CD1c-positive myeloid dendritic cell (primary cell): ENCODE measurements at regions not wholly inside any gene's neighbourhood (a gene's known extent, or its start where the extent isn't known, plus 50 kb on each side); places are given as distances from the start of the nearest gene placed in this dataset.
"Not testable (repeated sequence)": the region's sequence is repeated elsewhere in the genome, so short reads cannot be mapped to it uniquely, and the experiment has no call there.

Source experiments
- DNase-seq: peaks from one replicate; pipeline ENCODE4 v3.0.0-alpha.2; 2016; ENCODE audit errors: extremely low spot score

DNA sequence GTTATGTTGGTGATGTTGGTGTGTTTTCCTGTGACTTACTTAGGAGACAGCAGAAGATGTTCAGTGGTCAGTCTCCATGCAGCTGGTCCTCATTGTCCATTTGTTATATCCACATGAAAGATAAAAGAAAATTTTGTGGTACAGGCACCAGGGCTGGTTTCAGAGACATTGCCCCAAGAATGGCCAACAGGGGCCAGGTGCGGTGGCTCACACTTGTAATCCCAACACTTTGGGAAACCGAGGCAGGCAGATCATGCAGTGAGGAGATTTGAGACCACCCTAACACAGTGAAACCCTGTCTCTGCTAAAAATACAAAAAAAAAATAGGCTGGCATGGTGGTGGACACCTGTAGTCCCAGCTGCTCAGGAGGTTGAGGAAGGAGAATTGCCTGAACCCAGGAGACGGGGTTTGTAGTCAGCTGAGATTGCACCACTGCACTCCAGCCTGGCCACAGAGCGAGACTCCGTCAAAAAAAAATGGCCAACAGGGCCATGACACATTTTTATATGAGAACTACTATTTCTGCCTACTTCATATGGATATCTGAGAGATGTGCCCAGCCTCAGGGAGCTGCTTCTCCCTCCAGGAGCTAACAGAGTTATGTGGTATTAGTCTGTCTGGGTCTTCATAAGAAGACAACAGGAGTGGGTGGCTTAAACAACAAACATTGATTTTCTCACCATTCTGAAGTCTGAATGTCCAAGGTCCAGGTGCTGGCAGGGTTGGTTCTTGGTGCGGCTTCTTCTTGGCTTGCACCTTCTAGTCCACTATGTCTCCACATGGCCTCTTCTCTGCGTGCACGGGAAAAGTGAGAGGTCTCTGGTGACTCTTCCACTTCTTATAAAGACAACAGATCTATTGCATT is 821.7 kb downstream of the TMEM121 start:
- DNase-seq: no peak

DNA sequence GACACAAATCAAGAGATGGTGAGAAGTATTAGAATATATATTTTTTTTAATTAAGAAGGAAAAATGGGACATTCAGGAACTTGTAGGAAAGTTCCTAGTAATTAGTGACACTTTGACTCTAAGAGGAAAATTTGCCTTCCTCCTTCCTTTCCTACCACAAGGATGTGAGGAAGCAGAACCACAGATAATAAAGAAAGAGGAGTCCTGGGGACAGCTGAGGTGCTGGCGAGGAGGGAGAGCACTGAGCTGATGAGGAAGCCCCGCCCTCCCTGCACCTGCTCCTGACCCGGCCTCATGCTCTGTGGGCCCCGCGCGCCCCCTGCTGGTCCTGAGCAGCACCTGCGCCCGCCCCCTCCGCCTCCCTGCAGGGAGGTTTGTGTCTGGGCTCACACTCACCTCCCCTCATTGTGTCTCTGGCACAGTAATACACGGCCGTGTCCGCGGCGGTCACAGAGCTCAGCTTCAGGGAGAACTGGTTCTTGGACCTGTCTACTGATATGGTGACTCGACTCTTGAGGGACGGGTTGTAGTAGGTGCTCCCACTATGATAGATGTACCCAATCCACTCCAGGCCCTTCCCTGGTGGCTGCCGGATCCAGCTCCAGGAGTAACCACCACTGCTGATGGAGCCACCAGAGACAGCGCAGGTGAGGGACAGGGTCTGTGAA is 822.6 kb downstream of the TMEM121 start:
- peak; percentile 58 for DNase-seq

DNA sequence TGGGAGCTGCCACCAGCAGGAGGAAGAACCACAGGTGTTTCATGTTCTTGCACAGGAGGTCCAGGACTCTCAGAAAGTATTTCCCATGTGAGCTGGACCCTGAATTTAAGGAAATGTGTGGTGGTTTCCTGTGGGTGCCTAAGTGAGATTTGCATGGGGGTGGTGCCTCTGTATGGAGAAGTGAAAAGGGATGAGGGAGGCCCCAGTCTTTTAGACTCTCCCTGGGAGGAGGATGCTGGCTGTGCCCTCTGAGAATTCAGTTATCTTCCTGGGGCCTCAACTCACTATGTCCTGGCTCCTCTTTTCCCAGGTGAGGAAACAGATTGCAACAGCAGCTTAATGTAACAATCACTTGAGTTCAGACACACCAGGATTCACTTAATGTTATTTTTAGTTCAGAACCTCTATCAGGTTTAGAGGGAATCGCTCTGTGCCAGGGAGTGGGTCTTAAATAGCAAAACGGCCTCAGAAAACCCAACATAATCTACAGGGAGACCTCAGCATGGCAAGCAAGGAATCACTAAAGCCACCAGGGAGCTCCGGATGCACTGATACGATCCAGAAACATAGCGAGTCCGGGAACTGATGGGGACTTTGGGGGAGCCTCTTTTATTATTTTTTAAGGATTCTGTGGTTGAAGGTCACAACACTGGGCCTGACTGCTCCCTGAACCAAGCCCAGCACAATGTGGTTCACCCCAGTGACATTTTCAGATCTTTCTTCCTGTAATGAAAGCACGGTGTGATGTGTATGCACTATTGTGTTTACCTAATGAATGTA is 823.5 kb downstream of the TMEM121 start:
- DNase-seq: not testable (repeated sequence)

DNA sequence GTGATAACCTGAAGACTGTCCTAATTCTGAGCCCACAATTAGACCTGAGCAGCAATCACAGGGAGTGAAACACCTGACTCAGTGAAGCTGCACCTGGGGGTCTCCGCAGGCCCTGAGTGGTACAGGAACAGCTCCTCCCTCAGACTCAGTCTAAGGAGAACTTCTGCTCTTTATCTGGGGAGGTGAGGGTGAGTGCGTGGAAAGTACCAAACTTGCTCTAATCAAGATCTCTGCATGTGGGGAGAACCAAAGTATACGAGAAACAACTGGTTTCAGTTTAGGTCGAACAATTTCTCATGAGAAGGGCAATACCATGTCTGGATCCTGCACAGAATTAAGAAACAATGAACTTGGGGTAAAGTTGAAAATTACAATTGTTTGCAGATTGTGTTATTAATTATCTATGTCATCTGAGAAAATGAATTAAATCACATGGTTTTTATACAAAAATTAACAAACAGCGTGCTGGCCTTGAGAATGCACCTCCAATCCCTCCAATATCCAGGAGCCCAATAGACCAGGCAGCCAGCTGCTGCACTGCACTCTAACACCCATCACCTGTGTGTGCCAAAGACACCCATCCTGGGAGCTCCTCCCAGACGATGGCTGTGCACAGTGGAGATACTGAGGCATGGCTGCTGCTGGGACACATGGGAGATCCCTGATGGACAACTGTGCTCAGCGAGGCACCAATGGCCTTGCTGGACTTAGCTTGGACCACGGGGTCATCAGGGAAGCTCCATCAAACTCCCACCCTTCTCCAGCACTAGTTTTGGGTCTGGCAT is 828.8 kb downstream of the TMEM121 start:
- not testable (repeated sequence) for DNase-seq

DNA sequence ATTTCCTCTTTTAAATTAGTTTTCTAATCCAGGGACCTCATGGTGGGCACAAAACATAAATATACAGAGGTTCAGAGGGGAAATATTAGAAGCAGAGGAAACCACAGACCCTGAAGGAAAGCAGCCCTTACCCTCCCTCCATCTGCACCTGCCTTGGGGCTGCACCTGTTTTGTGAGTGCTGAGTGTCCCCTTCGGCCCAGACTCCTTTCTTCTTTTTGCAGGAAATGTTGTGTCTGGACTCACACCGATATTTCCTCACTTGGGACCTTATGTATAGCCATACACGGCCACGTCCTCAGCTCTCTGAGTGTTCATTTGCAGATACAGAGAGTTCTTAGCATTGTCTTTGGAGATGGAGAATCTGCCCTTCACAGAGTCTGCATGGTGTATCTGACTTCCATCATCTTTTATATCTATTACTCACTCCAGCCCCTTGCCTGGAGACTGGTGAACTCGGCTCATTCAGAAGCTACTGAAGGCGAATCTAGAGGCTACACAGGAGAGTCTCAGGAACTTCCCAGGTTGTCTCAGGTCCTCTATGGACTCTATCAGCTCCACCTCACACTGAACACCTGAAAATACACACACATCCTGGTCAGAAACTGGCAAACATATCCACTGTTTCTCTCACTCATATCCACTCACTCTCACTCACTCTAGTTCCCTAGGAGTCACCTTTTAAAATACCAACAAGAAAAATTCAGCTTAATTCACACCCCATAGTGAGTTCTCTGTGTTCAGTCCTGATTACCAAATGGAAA is 829.7 kb downstream of the TMEM121 start:
- not testable (repeated sequence) for DNase-seq

DNA sequence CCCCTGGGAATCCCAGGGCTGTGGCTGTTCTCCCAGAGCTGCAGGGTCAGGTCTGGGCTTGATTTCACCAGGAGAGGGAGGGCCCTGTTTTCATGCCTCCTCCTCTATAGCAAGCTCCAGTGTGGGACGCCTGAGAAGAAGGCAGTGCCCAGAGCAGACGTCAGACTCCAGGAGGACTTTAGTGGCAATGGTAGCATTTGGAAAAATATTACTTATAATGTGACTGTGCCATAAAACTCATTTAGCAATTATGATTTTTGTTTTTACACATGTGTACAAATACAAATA is 830.2 kb downstream of the TMEM121 start:
- not testable (repeated sequence) for DNase-seq

DNA sequence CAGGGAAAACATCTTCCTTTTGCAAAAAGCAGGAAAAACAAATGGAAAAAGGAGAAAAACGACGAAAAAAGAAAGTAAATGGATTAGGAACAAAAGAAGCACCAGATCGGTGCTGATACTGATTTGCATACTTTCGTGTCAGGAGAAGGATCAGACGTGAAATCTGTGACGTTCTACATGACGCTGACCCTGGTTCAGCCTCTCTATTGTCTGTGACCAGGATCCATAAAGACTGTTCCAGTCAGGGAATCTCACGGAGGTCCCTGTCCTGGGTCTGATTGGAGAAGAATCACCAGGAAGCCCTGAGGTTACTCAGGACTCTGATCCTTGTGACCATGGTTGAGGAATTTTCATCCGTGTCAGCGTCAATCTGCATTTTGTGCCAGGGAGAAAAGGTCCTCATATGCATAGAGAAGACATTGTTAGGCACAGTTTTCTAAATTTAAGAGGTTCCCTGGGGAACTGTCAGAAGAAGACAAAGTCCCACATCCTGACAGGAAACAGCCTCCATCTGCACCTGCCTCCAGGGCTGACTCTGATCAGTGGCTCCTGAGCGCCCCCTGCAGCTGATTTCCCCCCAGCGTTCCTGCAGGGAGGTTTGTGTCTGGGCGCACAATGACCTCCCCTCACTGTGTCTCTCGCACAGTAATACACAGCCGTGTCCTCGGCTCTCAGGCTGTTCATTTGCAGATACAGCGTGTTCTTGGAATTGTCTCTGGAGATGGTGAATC is 832.9 kb downstream of the TMEM121 start:
- DNase-seq: not testable (repeated sequence)

DNA sequence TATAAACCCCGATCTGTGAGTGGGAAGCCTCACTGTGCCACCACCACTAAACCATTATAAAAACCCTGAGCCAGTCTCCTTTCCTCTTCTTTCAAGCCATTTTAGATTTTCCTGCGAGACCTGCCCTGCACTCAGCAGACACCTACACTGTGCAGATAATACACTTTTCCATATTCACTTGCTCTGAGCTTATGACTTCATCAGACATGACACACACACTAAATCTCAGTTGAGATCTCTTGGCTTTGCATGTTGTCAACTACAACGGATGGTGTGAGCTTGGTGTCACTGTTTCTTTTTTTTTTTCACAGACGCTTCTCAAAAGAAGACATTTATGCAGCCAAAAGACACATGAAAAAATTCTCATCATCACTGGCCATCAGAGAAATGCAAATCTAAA is 839.0 kb downstream of the TMEM121 start:
- DNase-seq: not testable (repeated sequence)

DNA sequence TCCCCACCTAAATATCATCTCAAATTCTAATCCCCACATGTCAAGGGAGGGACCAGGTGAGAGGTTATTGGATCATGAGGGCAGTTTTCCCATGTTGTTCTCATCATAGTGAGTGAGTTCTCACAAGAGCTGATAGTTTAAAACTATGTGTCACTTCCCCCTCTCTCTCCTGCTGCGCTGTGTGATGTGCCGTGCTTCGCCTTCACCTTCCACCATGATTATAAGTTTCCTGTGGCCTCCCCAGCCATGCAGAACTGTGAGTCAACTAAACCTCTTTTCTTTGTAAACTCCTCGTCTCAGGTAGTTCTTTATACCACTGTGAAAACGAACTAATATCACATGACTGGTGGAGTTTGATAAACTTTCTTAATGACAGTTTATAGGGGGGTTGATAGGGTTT is 839.5 kb downstream of the TMEM121 start:
- DNase-seq: not testable (repeated sequence)

DNA sequence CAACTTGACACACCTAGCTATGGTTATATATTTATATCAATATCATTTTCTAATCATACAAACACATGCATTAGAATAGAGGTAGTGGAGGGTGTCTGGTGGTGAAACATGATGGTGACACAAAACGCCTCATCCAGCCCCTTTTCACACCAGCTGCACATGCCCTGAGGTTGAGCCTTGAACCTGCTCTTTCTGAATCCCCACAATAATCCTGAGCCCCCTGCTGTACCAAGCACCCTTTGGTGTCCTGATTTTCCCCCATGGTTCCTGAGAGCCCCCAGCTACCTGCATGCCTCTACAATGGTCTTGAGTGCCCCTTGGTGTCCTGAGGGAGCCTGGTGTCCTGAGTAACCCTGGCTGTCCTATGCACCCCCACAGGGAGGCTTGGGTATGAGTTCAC is 840.6 kb downstream of the TMEM121 start:
- not testable (repeated sequence) for DNase-seq

DNA sequence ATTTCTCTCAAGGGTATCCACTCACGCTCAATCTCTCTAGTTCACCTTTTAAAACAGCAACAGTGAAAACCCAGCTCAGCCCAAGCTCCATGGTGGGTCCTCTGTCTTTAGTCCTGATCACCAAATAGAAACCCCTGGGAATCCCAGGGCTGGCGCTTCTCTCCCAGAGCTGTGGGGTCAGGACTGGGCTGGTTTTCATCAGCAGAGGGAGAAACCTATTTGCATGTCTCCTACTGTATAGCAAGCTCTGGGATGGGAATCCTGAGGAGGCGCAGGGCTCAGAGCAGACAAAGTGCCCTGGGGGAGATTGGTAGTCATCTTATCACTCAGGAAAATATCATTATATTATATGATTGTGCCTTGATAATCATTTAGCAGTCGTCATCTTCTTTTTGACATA is 843.1 kb downstream of the TMEM121 start:
- DNase-seq: not testable (repeated sequence)

DNA sequence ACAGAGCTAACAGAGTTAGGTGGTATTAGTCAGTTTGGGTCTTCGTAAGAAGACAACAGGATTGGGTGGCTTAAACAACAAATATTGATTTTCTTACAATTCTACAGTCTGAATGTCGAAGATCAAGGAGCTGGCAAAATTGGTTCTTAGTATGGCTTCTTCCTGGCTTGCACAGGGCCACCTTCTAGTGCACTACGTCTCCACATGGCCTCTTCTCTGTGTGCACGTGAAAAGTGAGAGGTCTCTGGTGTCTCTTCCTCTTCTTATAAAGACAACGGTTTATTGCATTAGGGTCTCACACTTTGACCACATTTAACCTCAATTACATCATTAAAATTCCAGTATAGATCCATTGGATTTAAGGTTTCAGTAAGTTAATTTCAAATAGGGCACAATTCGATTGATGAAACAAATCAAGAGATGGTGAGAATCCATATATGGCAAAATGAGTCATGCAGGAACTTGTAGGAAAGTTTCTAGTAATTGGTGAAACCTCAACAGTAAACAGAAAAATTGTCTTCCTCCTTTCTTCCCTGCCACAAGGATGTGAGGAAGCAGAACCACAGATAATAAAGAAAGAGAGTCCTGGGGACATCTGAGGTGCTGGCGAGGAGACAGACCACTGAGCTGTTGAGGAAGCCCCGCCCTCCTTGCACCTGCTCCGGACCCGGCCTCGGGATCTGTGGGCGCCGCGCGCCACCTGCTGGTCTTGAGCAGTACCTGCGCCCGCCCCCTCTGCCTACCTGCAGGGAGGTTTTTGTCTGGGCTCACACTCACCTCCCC is 846.7 kb downstream of the TMEM121 start:
- DNase-seq: peak; percentile 47

DNA sequence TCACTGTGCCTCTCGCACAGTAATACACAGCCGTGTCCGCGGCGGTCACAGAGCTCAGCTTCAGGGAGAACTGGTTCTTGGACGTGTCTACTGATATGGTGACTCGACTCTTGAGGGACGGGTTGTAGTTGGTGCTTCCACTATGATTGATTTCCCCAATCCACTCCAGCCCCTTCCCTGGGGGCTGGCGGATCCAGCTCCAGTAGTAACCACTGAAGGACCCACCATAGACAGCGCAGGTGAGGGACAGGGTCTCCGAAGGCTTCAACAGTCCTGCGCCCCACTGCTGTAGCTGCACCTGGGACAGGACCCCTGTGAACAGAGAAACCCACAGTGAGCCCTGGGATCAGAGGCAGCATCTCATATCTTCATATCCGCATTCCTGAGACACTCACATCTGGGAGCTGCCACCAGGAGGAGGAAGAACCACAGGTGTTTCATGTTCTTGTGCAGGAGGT is 847.3 kb downstream of the TMEM121 start:
- DNase-seq: not testable (repeated sequence)

DNA sequence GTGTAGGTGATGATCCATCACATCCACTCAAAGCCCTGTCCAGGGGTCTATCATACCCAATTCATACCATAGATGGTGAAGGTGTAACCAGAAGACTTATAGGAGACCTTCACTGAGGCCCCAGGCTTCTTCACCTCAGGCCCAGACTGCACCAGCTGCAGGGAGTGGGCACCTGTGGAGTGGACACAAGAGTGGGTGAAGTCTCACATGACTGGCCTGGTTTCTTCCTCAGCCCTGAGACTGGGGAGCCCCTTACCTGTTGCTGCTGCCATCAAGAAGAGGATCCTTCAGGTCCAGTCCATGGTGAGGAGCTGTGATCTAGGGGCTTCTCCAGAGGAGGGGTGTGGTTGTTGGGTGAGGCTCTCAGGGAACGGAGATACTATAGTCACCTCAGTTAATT is 851.0 kb downstream of the TMEM121 start:
- no peak for DNase-seq

DNA sequence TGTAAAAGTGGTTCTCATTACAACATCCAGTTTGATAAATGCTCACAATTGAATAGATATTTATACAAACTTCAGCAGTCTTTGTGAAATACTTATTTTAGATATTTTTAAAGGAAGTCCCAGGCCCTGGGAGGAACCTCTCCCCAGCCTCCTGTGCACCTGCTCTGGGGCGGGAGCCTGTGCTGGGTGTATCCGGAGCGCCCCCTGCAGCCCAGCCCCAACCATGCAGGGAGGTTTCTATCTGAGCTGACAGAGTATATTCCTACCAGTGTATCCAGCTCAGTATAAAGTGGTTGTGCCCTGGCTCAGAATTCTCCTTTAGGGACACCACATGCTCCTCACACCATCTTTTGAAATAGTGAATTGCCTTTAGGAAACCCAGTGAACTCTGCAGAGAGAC is 851.8 kb downstream of the TMEM121 start:
- peak; percentile 12 for DNase-seq

DNA sequence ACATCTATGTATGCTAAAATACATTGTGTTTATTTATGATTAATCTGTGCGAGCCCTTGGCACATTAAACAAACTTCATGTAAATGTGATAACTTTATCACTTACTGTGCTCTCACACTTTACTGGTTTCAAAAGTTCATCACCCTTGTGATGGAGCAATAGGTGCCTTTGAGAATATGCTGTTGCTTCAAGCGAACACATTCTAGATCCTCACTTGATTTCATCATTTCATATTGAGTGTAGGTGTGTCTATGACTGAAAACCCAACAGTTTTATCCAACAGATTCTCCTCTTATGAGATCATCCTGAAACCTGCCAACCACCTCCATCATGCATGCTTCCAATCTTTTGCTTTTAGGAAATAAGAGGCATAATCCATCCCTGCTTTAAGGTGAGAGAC is 854.4 kb downstream of the TMEM121 start:
- DNase-seq: no peak

DNA sequence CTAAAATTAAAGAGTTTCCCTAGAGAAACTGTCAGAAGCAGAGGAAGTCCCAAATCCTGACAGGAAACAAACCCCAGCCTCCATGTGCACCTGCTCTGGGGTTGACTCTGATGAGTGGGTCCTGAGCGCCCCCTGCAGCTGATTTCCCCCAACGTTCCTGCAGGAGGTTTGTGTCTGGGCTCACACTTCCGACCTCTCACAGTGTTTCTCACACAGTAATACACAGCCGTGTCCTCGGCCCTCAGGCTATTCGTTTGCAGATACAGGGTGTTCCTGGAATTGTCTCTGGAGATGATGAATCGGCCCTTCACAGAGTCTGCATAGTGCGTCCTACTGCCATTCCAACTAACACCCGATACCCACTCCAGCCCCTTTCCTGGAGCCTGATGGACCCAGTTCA is 862.8 kb downstream of the TMEM121 start:
- not testable (repeated sequence) for DNase-seq

DNA sequence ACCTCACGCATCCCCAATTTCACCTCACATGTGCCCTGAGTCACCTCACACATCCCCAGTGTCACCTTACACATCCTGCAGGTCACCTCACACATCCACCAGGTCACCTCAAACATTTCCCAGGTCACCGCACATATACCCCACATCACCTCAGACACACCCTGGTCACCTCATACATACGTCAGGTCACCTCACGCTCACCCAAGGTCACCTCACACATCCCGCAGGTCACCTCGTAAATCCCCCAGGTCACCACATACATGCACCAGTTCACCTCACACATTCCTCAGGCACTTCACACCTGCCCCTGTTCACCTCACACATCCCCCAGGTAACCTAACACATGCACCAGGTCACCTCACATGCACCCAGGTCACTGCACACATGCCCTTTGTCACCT is 864.0 kb downstream of the TMEM121 start:
- no peak for DNase-seq

DNA sequence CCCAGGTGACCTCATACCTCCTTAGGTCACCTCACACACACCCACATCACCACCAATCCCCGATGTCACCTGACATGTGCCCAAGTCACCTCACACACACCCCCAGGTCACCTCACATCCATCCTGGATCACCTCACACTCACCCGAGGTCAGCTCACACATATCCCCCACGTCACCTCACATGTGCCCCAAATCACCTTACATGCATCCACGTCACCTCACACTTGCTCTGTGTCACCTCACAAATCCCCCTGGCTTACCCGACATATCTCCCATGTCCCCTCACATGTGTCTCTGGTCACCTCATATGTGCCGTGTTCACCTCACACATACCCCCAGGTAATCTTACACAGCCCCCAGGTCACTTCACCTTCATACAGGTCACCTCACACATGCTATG is 864.6 kb downstream of the TMEM121 start:
- DNase-seq: no peak
